Tibial artery (tissue), 4 donors: ENCODE measurements at regions not wholly inside any gene's neighbourhood (a gene's known extent, or its start where the extent isn't known, plus 50 kb on each side); places are given as distances from the start of the nearest gene placed in this dataset.

Experiments
- DNase-seq, 2 donors: peaks; one replicate each; pipeline ENCODE4 v3.0.0-alpha.2; 2019
- H3K27ac ChIP-seq, 2 donors: fragments of 200-600 bp; sonication (generic) in 1 of 2; 1 replicate in 1 of 2; 2 replicates in 1 of 2; pipeline ENCODE4 v1.5.1; 2018 to 2019; ENCODE audit warnings: mild to moderate bottlenecking in 1 of 2
- H3K27me3 ChIP-seq, 2 donors: fragments of 200-600 bp; sonication (generic) in 1 of 2; one replicate each; pipeline versions ENCODE4 v1.5.1 to v1.6.0; 2016 to 2019
- H3K36me3 ChIP-seq, 3 donors: fragments of 200-600 bp; sonication (generic) in 2 of 3; one replicate each; pipeline ENCODE4 v1.5.1; 2016 to 2019; ENCODE audit warnings: mild to moderate bottlenecking in 2 of 3
- H3K4me1 ChIP-seq, 4 donors: fragments of 200-600 bp; sonication (generic) in 2 of 4; 1 replicate in 3 of 4; 2 replicates in 1 of 4; pipeline ENCODE4 v1.5.1; 2016 to 2019
- H3K4me3 ChIP-seq, 2 donors: fragments of 200-600 bp; sonication (generic) in 1 of 2; 1 replicate in 1 of 2; 2 replicates in 1 of 2; pipeline ENCODE4 v1.5.1; 2018 to 2019; ENCODE audit warnings: mild to moderate bottlenecking in 2 of 2
- H3K9me3 ChIP-seq, 3 donors: fragments of 200-600 bp; sonication (generic) in 1 of 3; one replicate each; pipeline ENCODE4 v1.5.1; 2016 to 2019
- CTCF ChIP-seq, 2 experiments: fragments of 200-600 bp in 1 of 2; fragments of 450-650 bp in 1 of 2; IDR thresholded peaks; one replicate each; pipeline ENCODE4 v1.5.1; 2017 to 2019; ENCODE audit warnings: antibody characterized with exemption in 2 of 2, mild to moderate bottlenecking in 1 of 2, moderate library complexity in 1 of 2
- intact Hi-C: fragments of 100-400 bp; cut with DNase I; formaldehyde crosslinking; loops from one replicate; pipeline ENCODE4 v1.15.0; 2023; ENCODE audit warnings: low total_unique reads

DNA sequence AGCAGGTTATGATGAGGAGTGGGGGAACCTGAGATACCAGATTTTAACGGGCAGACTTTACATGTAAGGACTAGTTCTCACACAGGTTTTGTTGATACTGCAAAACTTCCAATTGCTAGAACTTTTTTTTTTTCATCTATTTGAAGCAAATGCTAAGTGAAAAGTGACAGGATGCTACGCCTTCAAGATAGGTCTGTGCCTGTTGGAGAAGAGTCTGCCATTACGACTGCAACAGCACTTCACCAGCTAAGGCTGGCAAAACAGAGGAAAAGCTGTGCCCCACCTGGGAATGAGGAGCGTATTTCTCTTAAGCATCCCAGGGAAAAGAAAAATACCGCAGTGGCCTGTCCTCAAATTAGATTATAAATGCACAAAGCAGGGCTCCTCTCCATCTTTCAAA is 102.0 kb upstream of the CDH6 start:
- intact Hi-C loops, result no loop called here
- no peak for DNase-seq
- Histone ChIP-seq H3K27ac (no peak overlapping the region), H3K4me1 (peaks cover 0 to 11% (median 3%) of the 10 kb centered on the region in 4 donors), H3K36me3 (no peaks in the 10 kb centered on the region), H3K9me3 (no peaks in the 10 kb centered on the region), H3K4me3 (no peak overlapping the region), H3K27me3 (no peaks in the 10 kb centered on the region)
- TF ChIP-seq CTCF (IDR thresholded peaks at IDR 0.05), result no peak

- no peak for TF ChIP-seq CTCF (IDR thresholded peaks at IDR 0.05)
- H3K27ac ChIP-seq, result no peak overlapping the region
- no peak for DNase-seq
Observed at GRCh38 chr5:31090467-31090866, 103.0 kb upstream of the CDH6 start.

DNA sequence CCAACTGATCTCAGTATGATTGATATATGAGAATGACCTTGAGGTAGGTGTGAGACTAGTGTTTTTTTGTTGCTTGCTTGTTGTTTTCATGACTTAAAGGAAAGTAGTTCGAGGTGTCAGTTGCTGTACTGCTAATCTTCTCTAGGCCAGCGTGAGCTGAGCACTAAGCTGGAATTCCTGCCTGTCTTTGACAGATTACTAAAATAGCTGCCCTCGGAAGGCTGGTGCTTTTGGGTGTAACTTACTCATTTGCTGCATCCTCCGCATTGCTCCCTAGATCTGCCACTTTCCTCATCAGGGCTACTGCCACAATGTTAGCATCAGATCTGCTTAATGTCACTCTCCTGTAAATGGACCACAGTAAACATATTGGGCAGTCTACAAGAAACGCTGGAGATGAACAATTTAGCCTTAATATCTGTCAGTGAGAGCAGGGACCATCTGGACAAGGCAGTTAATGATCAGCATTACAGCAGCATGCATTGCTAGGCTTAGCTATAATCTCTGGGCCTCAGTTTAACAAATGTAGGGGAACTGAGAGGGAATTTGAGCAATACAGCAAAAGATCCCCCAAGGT is 106.6 kb upstream of the CDH6 start:
- Histone ChIP-seq H3K27me3 (no peaks in the 10 kb centered on the region), H3K4me1 (no peaks in the 10 kb centered on the region), H3K27ac (no peak overlapping the region), H3K4me3 (no peak overlapping the region), H3K36me3 (no peaks in the 10 kb centered on the region), H3K9me3 (no peaks in the 10 kb centered on the region)
- DNase-seq, result no peak
- TF ChIP-seq CTCF (IDR thresholded peaks at IDR 0.05), result no peak
- intact Hi-C loops, result no loop called here

More at GRCh38 chr5:31090467-31090866, 103.0 kb upstream of the CDH6 start:
- intact Hi-C loops, result no loop called here
- H3K4me1 ChIP-seq, result peaks cover 0 to under 1% (median 0%) of the 10 kb centered on the region in 4 donors
- no peaks in the 10 kb centered on the region for H3K27me3 ChIP-seq
- no peaks in the 10 kb centered on the region for H3K36me3 ChIP-seq
- no peak overlapping the region for H3K4me3 ChIP-seq
- H3K9me3 ChIP-seq, result no peaks in the 10 kb centered on the region

GRCh38 chr5:31084871-31085270 is 108.6 kb upstream of the CDH6 start:
- H3K36me3 ChIP-seq, result no peaks in the 10 kb centered on the region
- TF ChIP-seq CTCF (IDR thresholded peaks at IDR 0.05), result no peak
- H3K4me3 ChIP-seq, result no peak overlapping the region
- H3K27me3 ChIP-seq, result no peaks in the 10 kb centered on the region
- H3K4me1 ChIP-seq, result no peaks in the 10 kb centered on the region
- no peak for DNase-seq
- no peak overlapping the region for H3K27ac ChIP-seq
- H3K9me3 ChIP-seq, result no peaks in the 10 kb centered on the region
- intact Hi-C loops, result no loop called here

DNA sequence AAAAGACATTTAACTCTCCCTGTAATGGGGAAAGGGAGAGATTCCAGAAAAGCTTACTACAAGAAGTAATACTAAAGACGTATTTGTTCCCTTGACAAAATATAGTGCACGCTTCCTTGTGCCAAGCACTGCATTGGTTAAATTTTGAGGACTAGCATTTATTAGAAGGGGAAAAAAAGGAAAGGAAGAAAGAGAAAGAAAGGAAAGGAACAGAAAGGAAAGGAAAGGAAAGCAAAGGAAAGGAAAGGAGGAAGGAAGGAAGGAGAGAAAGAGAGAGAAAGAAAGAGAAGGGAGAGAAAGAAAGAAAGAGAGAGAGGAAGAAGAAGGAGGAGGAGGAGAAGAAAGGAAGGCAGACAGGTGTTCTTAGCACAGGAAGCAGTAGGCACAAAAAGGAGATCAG is 110.1 kb upstream of the CDH6 start:
- intact Hi-C loops, result no loop called here
- TF ChIP-seq CTCF (IDR thresholded peaks at IDR 0.05), result no peak
- H3K4me1 ChIP-seq, result no peaks in the 10 kb centered on the region
- H3K27ac ChIP-seq, result no peak overlapping the region
- no peak for DNase-seq
- no peaks in the 10 kb centered on the region for H3K36me3 ChIP-seq
- no peaks in the 10 kb centered on the region for H3K27me3 ChIP-seq
- H3K4me3 ChIP-seq, result no peak overlapping the region
- H3K9me3 ChIP-seq, result no peaks in the 10 kb centered on the region

GRCh38 chr5:31079668-31080067 is 113.8 kb upstream of the CDH6 start:
- no peaks in the 10 kb centered on the region for H3K4me1 ChIP-seq
- no peaks in the 10 kb centered on the region for H3K9me3 ChIP-seq
- H3K4me3 ChIP-seq, result no peak overlapping the region
- no peak for DNase-seq
- intact Hi-C loops, result no loop called here
- TF ChIP-seq CTCF (IDR thresholded peaks at IDR 0.05), result no peak
- H3K27me3 ChIP-seq, result no peaks in the 10 kb centered on the region
- no peak overlapping the region for H3K27ac ChIP-seq
- no peaks in the 10 kb centered on the region for H3K36me3 ChIP-seq
